HFF-Myc (cell line): ENCODE measurements at regions not wholly inside any gene's neighbourhood (a gene's known extent, or its start where the extent isn't known, plus 50 kb on each side); places are given as distances from the start of the nearest gene placed in this dataset.
"Not testable (repeated sequence)": the region's sequence is repeated elsewhere in the genome, so short reads cannot be mapped to it uniquely, and the experiment has no call there.

ENCODE experiments used
- DNase-seq: peaks from one replicate; pipeline ENCODE4 v3.0.0-alpha.2; 2011; ENCODE audit warnings: low read depth; ENCODE audit errors: extremely low read depth
- H3K4me3 ChIP-seq: replicated peaks from 2 replicates; pipeline ENCODE4 v1.5.1; 2011; ENCODE audit warnings: low read depth, mild to moderate bottlenecking, control low read depth, low read length
- TF ChIP-seq, protein P1 (sequence below): IDR thresholded peaks from 2 replicates; pipeline ENCODE4 v1.5.1; 2012; ENCODE audit warnings: mild to moderate bottlenecking, low read depth, low read length, control low read depth; ENCODE audit errors: missing control alignments

- H3K4me3 ChIP-seq, result no peak overlapping the region
- TF ChIP-seq, protein P1, sequence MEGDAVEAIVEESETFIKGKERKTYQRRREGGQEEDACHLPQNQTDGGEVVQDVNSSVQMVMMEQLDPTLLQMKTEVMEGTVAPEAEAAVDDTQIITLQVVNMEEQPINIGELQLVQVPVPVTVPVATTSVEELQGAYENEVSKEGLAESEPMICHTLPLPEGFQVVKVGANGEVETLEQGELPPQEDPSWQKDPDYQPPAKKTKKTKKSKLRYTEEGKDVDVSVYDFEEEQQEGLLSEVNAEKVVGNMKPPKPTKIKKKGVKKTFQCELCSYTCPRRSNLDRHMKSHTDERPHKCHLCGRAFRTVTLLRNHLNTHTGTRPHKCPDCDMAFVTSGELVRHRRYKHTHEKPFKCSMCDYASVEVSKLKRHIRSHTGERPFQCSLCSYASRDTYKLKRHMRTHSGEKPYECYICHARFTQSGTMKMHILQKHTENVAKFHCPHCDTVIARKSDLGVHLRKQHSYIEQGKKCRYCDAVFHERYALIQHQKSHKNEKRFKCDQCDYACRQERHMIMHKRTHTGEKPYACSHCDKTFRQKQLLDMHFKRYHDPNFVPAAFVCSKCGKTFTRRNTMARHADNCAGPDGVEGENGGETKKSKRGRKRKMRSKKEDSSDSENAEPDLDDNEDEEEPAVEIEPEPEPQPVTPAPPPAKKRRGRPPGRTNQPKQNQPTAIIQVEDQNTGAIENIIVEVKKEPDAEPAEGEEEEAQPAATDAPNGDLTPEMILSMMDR, result no peak
- DNase-seq, result no peak
These were observed 322.4 kb upstream of the CLEC14A start for GRCh38 chr14:38578278-38578681.

DNA sequence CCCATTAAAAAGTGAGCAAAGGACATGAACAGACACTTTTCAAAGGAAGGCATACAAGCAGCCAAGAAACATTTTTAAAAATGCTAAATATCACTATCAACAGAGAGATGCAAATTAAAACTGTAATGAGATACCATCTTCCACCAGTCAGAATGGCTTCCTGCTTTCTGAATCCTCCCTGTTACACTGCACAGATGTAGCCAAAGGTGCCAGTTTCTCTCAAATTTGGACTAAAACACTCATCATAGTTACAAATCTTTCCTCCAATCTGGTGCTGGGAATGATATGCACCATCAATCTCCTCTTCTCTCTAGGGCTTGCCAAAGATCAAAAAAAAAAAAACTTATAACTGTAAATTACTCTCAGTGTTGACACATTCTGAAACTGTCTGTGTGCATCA, 311.8 kb upstream of the CLEC14A start:
- TF ChIP-seq, protein P1, result no peak
- no peak overlapping the region for H3K4me3 ChIP-seq
- DNase-seq, result no peak

- TF ChIP-seq, protein P1, result no peak
- DNase-seq, result no peak
- H3K4me3 ChIP-seq, result no peak overlapping the region
These were observed 305.8 kb upstream of the CLEC14A start for GRCh38 chr14:38561657-38562056.

DNA sequence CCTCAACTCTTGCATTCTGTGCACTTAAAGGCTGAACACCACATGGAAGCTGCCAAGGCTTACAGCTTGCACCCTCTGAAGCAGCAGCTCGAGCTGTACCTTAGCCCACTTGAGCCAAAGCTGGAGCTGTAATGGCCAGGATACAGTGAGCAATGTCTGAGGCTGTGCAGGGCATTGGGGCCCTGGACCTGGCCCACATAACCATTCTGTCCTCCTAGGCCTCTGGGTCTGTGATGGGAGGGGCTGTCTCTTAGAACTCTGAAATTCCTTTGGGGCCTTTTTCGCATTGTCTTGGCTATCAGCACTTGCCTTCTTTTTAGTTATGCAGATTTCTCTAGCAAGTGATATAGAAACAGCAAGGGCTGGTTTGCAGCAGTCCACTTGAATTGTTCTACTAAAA, 303.8 kb upstream of the CLEC14A start:
- no peak overlapping the region for H3K4me3 ChIP-seq
- no peak for DNase-seq
- TF ChIP-seq, protein P1, result no peak

- H3K4me3 ChIP-seq, DNase-seq: not testable (repeated sequence)
These were observed 301.5 kb upstream of the CLEC14A start for GRCh38 chr14:38557391-38557790.

DNA sequence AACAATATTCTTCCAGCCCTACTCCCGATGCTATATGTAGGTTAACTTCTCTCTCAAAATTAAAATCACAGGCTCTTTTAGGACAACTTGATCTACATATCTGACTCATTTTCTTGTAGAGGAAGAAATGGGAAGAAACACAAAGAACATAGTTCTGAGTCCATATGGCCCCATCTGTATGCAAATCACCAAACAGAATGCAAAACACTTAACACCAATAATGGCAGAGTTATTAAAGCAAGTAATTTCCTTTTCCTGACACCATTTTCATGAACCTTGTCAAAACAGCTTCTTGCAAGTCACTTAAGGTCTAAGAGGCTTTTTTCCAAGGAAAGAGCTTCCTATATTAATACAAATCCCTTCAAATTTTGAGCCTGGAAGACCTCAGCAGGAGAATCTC, 300.4 kb upstream of the CLEC14A start:
- no peak overlapping the region for H3K4me3 ChIP-seq
- TF ChIP-seq, protein P1, result no peak
- DNase-seq, result no peak

DNA sequence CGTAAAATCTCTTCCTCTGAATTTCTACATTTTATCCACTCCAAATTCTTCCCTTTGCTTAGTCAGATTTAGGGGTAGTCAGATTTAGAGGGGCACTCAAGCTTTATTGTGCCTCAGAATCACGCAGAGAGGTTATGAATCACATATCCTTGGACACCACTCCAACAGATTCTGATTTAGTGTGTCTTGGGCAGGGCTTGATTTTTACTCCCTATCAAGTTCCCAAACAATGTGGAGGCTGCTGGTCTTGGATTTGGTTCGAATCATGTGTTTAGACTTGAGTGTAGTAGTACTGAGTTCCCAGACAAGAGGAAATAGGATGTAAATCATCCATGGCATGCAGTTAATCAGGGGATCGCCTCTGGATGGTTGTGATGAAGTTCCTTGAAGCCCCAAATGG, 298.1 kb upstream of the CLEC14A start:
- no peak overlapping the region for H3K4me3 ChIP-seq
- TF ChIP-seq, protein P1, result no peak
- DNase-seq, result no peak
